ENCODE measurements at regions not wholly inside any gene's neighbourhood (a gene's known extent, or its start where the extent isn't known, plus 50 kb on each side); places are given as distances from the start of the nearest gene placed in this dataset.

GRCh38 chr1:234554218-234554697 is 55.7 kb downstream of the IRF2BP2 start:
- no peak overlapping the region for H3K27ac ChIP-seq

GRCh38 chr1:234553240-234554188 is 56.5 kb downstream of the IRF2BP2 start:
- peaks cover 0 to 12% (median 0%) of the 10 kb centered on the region in 4 donors for H3K4me1 ChIP-seq
- DNase-seq, result no peak
- H3K9me3 ChIP-seq, result no peaks in the 10 kb centered on the region
- WGBS, 2 donors, result 69 to 80% methylated on average over 13 to 21 of the region's 21 CpGs
- peak in 1 of 2 donors; percentile 69 for ATAC-seq (ENCODE audit: low FRiP score in 2 of 2)
- no peaks in the 10 kb centered on the region for H3K27me3 ChIP-seq
- TF ChIP-seq EP300 (IDR thresholded peaks at IDR 0.05), result no peak
- no peak for TF ChIP-seq POLR2AphosphoS5 (IDR thresholded peaks at IDR 0.05)
- TF ChIP-seq, protein P1, sequence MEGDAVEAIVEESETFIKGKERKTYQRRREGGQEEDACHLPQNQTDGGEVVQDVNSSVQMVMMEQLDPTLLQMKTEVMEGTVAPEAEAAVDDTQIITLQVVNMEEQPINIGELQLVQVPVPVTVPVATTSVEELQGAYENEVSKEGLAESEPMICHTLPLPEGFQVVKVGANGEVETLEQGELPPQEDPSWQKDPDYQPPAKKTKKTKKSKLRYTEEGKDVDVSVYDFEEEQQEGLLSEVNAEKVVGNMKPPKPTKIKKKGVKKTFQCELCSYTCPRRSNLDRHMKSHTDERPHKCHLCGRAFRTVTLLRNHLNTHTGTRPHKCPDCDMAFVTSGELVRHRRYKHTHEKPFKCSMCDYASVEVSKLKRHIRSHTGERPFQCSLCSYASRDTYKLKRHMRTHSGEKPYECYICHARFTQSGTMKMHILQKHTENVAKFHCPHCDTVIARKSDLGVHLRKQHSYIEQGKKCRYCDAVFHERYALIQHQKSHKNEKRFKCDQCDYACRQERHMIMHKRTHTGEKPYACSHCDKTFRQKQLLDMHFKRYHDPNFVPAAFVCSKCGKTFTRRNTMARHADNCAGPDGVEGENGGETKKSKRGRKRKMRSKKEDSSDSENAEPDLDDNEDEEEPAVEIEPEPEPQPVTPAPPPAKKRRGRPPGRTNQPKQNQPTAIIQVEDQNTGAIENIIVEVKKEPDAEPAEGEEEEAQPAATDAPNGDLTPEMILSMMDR (IDR thresholded peaks at IDR 0.05), result no peak
- no peak for TF ChIP-seq POLR2A (IDR thresholded peaks at IDR 0.05)
- H3K4me3 ChIP-seq, result no peak overlapping the region
- H3K36me3 ChIP-seq, result no peaks in the 10 kb centered on the region
- H3K27ac ChIP-seq, result peak overlapping the region in 1 of 4 donors; percentile 14

More at GRCh38 chr1:234554218-234554697, 55.7 kb downstream of the IRF2BP2 start:
- no peaks in the 10 kb centered on the region for H3K9me3 ChIP-seq
- no peak overlapping the region for H3K4me3 ChIP-seq
- peaks cover 0 to 12% (median 0%) of the 10 kb centered on the region in 4 donors for H3K4me1 ChIP-seq
- WGBS, 2 donors, result 92 to 94% methylated on average over 7 of the region's 7 CpGs
- no peaks in the 10 kb centered on the region for H3K36me3 ChIP-seq
- H3K27me3 ChIP-seq, result no peaks in the 10 kb centered on the region
- ATAC-seq (ENCODE audit: low FRiP score in 2 of 2), result no peak
- DNase-seq, result no peak
- TF ChIP-seq POLR2AphosphoS5 (IDR thresholded peaks at IDR 0.05), result no peak
- TF ChIP-seq, protein P1 (IDR thresholded peaks at IDR 0.05), result no peak
- no peak for TF ChIP-seq EP300 (IDR thresholded peaks at IDR 0.05)
- no peak for TF ChIP-seq POLR2A (IDR thresholded peaks at IDR 0.05)

DNA sequence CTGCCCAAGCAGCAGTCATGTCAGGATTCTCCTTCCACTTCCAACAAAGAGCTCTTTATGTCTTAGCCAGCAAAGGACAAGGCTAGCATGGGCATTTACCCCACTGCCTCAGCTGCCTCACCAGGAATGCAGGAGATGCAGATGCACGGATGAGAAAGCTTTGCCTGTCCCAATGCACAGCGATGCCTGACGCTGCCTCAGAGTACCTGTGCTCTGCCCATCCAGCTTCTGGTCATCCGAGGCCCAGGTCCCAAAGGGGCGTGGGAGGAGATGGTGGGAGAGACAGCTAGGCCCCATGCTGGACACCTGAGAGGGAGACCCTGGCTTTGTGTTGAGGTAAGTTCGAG is 59.0 kb downstream of the IRF2BP2 start:
- no peak for DNase-seq
- H3K4me1 ChIP-seq, result peaks cover 0 to 15% (median under 1%) of the 10 kb centered on the region in 4 donors
- no peaks in the 10 kb centered on the region for H3K27me3 ChIP-seq
- H3K9me3 ChIP-seq, result no peaks in the 10 kb centered on the region
- WGBS, 2 donors, result 83 to 98% methylated on average over 5 to 6 of the region's 6 CpGs
- ATAC-seq (ENCODE audit: low FRiP score in 2 of 2), result no peak
- H3K27ac ChIP-seq, result no peak overlapping the region
- TF ChIP-seq, protein P1 (IDR thresholded peaks at IDR 0.05), result no peak
- TF ChIP-seq POLR2A (IDR thresholded peaks at IDR 0.05) (no peak), POLR2AphosphoS5 (IDR thresholded peaks at IDR 0.05) (no peak), EP300 (IDR thresholded peaks at IDR 0.05) (no peak)
- H3K4me3 ChIP-seq, result no peak overlapping the region
- H3K36me3 ChIP-seq, result no peaks in the 10 kb centered on the region

DNA sequence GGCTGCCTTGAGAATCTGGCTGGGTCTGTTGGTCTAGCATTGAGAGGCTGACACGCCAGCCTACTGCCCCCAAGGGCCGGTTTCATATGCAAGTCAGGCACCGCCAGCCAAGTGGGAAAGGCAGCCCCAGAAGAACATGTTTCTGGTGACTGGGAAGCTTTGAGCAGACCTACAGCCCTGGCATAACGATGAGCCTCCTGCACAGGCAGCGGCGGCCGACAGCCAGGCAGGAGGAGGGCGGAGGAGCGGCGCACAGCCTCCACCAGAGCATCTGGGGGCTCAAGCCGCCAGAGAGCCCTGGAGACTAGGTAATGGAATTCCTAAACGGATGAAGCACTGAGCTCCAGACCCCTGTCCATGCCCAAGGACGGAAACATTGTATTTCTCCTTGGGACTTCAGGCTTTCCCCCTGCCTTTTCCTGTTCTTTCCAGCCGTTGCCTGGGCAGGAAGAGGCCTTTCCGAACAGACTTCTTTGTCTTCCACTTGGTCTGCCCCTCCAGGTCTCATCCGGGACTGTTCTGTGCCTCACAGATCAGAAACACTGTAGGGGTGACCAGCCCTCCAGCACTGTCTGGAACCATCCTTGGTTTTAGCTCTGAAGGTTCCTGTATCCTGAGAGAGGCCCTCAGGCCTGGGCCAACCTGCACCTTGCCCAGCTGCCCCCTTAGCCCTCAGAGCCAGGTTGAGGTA is 59.5 kb downstream of the IRF2BP2 start:
- no peak for DNase-seq
- TF ChIP-seq POLR2A (IDR thresholded peaks at IDR 0.05) (no peak), POLR2AphosphoS5 (IDR thresholded peaks at IDR 0.05) (no peak), EP300 (IDR thresholded peaks at IDR 0.05) (no peak)
- TF ChIP-seq, protein P1 (IDR thresholded peaks at IDR 0.05), result no peak

More for the DNA sequence above, 59.5 kb downstream of the IRF2BP2 start:
- H3K4me3 ChIP-seq, result no peak overlapping the region
- peaks cover 0 to 19% (median 3%) of the 10 kb centered on the region in 4 donors for H3K4me1 ChIP-seq
- H3K27ac ChIP-seq, result no peak overlapping the region
- 77 to 84% methylated on average over 16 of the region's 16 CpGs for WGBS, 2 donors
- no peak for ATAC-seq (ENCODE audit: low FRiP score in 2 of 2)
- no peaks in the 10 kb centered on the region for H3K9me3 ChIP-seq
- no peaks in the 10 kb centered on the region for H3K36me3 ChIP-seq
- H3K27me3 ChIP-seq, result no peaks in the 10 kb centered on the region

Data from upper lobe of left lung (tissue), 6 donors.